Panc1 (cell line): ENCODE measurements at regions not wholly inside any gene's neighbourhood (a gene's known extent, or its start where the extent isn't known, plus 50 kb on each side); places are given as distances from the start of the nearest gene placed in this dataset.

Experiments
- ATAC-seq: fragments of 200-7000 bp; cut with Tn5 transposase; 2 replicates; pipeline ENCODE4 v1.9.1; 2020; ENCODE audit warnings: mild to moderate bottlenecking, moderate library complexity
- BruUV-seq: library from RNA; stranded (reverse); fragments of 400-500 nt; replicated peaks from 2 replicates; lab custom pipeline; 2021; lab: Mats Ljungman, UMichigan
- CTCF ChIA-PET: fragments of 300-600 bp; sonication (Branson Sonifier 250); formaldehyde crosslinking; loops from one replicate; lab custom pipeline; 2022; ENCODE audit warnings: antibody characterized with exemption; lab: Charles Lee
- POLR2A ChIA-PET: fragments of 300-600 bp; sonication (Branson Sonifier 250); formaldehyde crosslinking; loops from one replicate; lab custom pipeline; 2022; ENCODE audit warnings: antibody characterized with exemption; lab: Charles Lee
- DNase-seq: peaks from one replicate; pipeline ENCODE4 v3.0.0-alpha.2; 2010; ENCODE audit warnings: low read depth, low spot score
- H3K27ac ChIP-seq: 2 replicates; pipeline ENCODE4 v1.5.1; 2011; ENCODE audit warnings: mild to moderate bottlenecking, low read length, inconsistent platforms
- H3K27me3 ChIP-seq: fragments of 200-500 bp; sonication (Bioruptor generic); 2 replicates; pipeline ENCODE4 v1.6.0; 2014; ENCODE audit warnings: low read length, inconsistent platforms; ENCODE audit not compliant: control insufficient read depth, insufficient read depth
- H3K36me3 ChIP-seq: fragments of 200-500 bp; sonication (Bioruptor generic); 2 replicates; pipeline ENCODE4 v1.5.1; 2014; ENCODE audit warnings: inconsistent platforms, mild to moderate bottlenecking, low read length, moderate library complexity; ENCODE audit not compliant: control insufficient read depth, insufficient read depth
- H3K4me1 ChIP-seq: 2 replicates; pipeline ENCODE4 v1.5.1; 2011; ENCODE audit warnings: inconsistent platforms, mild to moderate bottlenecking, low read length, moderate library complexity; ENCODE audit not compliant: control insufficient read depth, insufficient read depth
- H3K4me3 ChIP-seq, 2 experiments: 2 replicates each; pipeline ENCODE4 v1.5.1; 2011 to 2012; ENCODE audit warnings: low read depth in 2 of 2, low read length in 2 of 2, mild to moderate bottlenecking in 2 of 2, inconsistent platforms in 1 of 2, moderate library complexity in 1 of 2
- H3K9me3 ChIP-seq: fragments of 200-500 bp; sonication (Bioruptor generic); 2 replicates; pipeline ENCODE4 v1.5.1; 2014; ENCODE audit warnings: low read depth, mild to moderate bottlenecking, inconsistent platforms, low read length, moderate library complexity; ENCODE audit not compliant: control insufficient read depth, insufficient read depth
- POLR2AphosphoS5 ChIP-seq: IDR thresholded peaks from 2 replicates; pipeline ENCODE4 v1.6.1; 2012; ENCODE audit warnings: mild to moderate bottlenecking, low read depth, low read length, moderate library complexity
- SIN3A ChIP-seq: IDR thresholded peaks from 2 replicates; pipeline ENCODE4 v1.6.1; 2012; ENCODE audit warnings: low read depth, mild to moderate bottlenecking, low read length, moderate library complexity, borderline replicate concordance; ENCODE audit not compliant: insufficient read depth
- TCF7L2 ChIP-seq: IDR thresholded peaks from 2 replicates; pipeline ENCODE4 v1.6.1; 2011; ENCODE audit warnings: mild to moderate bottlenecking, low read depth, low read length, inconsistent platforms
- in situ Hi-C: cut with HindIII; loops from 2 replicates; pipeline ENCODE4 v1.10.0; 2016; ENCODE audit warnings: low sequenced_read_pairs, low pct_unique_long_range_greater_than_20kb
- intact Hi-C: fragments of 100-400 bp; cut with micrococcal nuclease; formaldehyde crosslinking; loops from one replicate; pipeline ENCODE4 v1.10.0; 2022; ENCODE audit not compliant: unreplicated experiment
- TF ChIP-seq, protein P1 (sequence below): fragments of 450-650 bp; IDR thresholded peaks from 2 replicates; pipeline ENCODE4 v1.5.1; 2017; ENCODE audit warnings: mild to moderate bottlenecking
- TF ChIP-seq, protein P2 (sequence below), 2 experiments: IDR thresholded peaks; 2 replicates each; pipeline ENCODE4 v1.6.1; 2011 to 2012; ENCODE audit warnings: low read depth in 2 of 2, control low read depth in 1 of 2, low read length in 1 of 2, mild to moderate bottlenecking in 1 of 2, moderate library complexity in 1 of 2; ENCODE audit not compliant: insufficient read depth in 1 of 2

DNA sequence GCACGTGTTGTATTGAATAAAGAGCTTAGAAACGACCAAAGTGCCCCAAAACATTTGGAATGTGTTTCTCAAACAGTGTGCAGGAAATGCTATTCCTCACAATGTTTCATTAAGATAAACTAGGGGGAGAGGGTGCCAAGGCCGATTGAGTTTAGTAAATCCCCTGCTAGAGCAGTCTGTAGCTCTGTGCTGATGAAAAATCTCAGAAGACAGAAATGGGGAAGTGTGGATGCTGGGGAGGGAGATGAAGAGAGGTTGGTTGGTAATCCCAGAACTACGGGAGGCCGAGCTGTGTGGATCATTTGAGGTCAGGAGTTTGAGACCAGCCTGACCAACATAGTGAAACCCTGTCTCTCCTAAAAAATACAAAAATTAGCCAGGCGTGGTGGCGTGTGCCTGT is 121.2 kb downstream of the FOXB1 start:
- Histone ChIP-seq H3K9me3 (no peaks in the 10 kb centered on the region), H3K4me3 (no peak overlapping the region), H3K27ac (no peak overlapping the region), H3K27me3 (no peaks in the 10 kb centered on the region), H3K36me3 (no peaks in the 10 kb centered on the region), H3K4me1 (no peaks in the 10 kb centered on the region)
- intact Hi-C loops = no loop called here
- in situ Hi-C loops = no loop called here
- ChIA-PET POLR2A (interaction anchor here (0.6 kb wide), 2 partner anchors 130 to 313 kb away, joined by 3 to 4 read pairs; no protein-coding TSS in a partner anchor), CTCF (no interaction called here)
- DNase-seq (no peak), ATAC-seq (no peak)
- TF ChIP-seq TCF7L2 (no peak), SIN3A (no peak), POLR2AphosphoS5 (no peak)
- TF ChIP-seq, protein P1, sequence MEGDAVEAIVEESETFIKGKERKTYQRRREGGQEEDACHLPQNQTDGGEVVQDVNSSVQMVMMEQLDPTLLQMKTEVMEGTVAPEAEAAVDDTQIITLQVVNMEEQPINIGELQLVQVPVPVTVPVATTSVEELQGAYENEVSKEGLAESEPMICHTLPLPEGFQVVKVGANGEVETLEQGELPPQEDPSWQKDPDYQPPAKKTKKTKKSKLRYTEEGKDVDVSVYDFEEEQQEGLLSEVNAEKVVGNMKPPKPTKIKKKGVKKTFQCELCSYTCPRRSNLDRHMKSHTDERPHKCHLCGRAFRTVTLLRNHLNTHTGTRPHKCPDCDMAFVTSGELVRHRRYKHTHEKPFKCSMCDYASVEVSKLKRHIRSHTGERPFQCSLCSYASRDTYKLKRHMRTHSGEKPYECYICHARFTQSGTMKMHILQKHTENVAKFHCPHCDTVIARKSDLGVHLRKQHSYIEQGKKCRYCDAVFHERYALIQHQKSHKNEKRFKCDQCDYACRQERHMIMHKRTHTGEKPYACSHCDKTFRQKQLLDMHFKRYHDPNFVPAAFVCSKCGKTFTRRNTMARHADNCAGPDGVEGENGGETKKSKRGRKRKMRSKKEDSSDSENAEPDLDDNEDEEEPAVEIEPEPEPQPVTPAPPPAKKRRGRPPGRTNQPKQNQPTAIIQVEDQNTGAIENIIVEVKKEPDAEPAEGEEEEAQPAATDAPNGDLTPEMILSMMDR = no peak
- TF ChIP-seq, protein P2, sequence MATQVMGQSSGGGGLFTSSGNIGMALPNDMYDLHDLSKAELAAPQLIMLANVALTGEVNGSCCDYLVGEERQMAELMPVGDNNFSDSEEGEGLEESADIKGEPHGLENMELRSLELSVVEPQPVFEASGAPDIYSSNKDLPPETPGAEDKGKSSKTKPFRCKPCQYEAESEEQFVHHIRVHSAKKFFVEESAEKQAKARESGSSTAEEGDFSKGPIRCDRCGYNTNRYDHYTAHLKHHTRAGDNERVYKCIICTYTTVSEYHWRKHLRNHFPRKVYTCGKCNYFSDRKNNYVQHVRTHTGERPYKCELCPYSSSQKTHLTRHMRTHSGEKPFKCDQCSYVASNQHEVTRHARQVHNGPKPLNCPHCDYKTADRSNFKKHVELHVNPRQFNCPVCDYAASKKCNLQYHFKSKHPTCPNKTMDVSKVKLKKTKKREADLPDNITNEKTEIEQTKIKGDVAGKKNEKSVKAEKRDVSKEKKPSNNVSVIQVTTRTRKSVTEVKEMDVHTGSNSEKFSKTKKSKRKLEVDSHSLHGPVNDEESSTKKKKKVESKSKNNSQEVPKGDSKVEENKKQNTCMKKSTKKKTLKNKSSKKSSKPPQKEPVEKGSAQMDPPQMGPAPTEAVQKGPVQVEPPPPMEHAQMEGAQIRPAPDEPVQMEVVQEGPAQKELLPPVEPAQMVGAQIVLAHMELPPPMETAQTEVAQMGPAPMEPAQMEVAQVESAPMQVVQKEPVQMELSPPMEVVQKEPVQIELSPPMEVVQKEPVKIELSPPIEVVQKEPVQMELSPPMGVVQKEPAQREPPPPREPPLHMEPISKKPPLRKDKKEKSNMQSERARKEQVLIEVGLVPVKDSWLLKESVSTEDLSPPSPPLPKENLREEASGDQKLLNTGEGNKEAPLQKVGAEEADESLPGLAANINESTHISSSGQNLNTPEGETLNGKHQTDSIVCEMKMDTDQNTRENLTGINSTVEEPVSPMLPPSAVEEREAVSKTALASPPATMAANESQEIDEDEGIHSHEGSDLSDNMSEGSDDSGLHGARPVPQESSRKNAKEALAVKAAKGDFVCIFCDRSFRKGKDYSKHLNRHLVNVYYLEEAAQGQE (IDR thresholded peaks at IDR 0.05; ENCODE audit: insufficient read depth in 1 of 2, low read depth in 2 of 2, low read length in 1 of 2) = no peak
- BruUV-seq = no TSS peak

DNA sequence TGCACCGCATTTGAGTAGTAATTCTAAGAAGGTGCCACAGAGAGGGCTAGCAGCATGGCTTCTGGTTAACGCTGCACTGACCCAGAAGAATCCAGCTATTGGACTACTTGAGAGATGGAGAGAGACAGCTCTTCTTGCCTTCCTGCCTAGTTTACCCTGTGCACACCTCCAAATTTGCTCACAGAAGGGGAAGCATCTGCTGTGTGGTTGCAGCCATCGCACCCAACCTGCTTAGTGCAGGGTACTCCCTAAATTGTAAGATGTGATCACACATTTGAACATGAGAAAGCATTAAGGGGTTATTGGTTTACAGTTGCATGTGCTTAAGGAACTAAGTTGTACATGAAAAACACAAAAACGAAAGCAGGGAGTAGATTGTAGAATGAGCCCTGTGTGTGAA is 122.1 kb downstream of the FOXB1 start:
- POLR2A ChIA-PET = no interaction called here

DNA sequence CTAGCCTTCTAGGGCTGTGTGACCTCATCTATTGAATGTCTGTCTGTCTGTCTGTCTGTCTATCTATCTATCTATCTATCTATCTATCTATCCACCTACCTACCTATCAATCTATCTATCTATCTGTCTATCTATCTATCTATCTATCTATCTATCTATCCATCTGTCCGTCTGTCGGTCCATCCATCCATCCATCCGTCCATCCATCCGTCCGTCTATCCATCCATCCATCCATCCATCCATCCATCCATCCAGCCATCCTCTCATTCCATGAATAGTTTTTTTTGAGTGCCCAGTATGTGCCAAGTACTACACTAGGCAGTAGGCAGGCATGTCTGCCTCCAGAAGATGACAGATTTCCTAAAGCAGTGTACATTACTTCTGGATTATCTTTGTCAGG is 122.5 kb downstream of the FOXB1 start:
- Histone ChIP-seq H3K4me1 (no peaks in the 10 kb centered on the region), H3K27me3 (no peaks in the 10 kb centered on the region), H3K36me3 (no peaks in the 10 kb centered on the region), H3K27ac (no peak overlapping the region), H3K4me3 (no peak overlapping the region), H3K9me3 (no peaks in the 10 kb centered on the region)
- CTCF ChIA-PET = interaction anchor here (0.6 to 0.7 kb wide), 3 partner anchors 120 to 633 kb away, joined by 3 to 5 read pairs (median 3); no protein-coding TSS in a partner anchor
- DNase-seq = no peak
- BruUV-seq = no TSS peak
- in situ Hi-C loops = no loop called here
- POLR2A ChIA-PET = interaction anchor here (0.6 kb wide), 1 partner anchor 206 kb away, joined by 5 read pairs; no protein-coding TSS in a partner anchor
- intact Hi-C loops = no loop called here
- ATAC-seq = no peak
- no peak for TF ChIP-seq POLR2AphosphoS5

More for the DNA sequence above, 122.1 kb downstream of the FOXB1 start:
- CTCF ChIA-PET = no interaction called here
- BruUV-seq = no TSS peak
- ATAC-seq = no peak
- Histone ChIP-seq H3K4me3 (no peak overlapping the region), H3K27ac (no peak overlapping the region), H3K4me1 (no peaks in the 10 kb centered on the region), H3K36me3 (no peaks in the 10 kb centered on the region), H3K9me3 (no peaks in the 10 kb centered on the region), H3K27me3 (no peaks in the 10 kb centered on the region)
- no peak for DNase-seq
- intact Hi-C loops = no loop called here
- TF ChIP-seq TCF7L2 = no peak
- in situ Hi-C loops = no loop called here
